GM21737 (cell line): ENCODE measurements at regions not wholly inside any gene's neighbourhood (a gene's known extent, or its start where the extent isn't known, plus 50 kb on each side); places are given as distances from the start of the nearest gene placed in this dataset.

Experiments used
- ATAC-seq: cut with Tn5 transposase; IDR thresholded peaks from one replicate; pipeline ENCODE4 v1.9.1; 2021; ENCODE audit warnings: mild to moderate bottlenecking, moderate library complexity; ENCODE audit not compliant: unreplicated experiment

DNA sequence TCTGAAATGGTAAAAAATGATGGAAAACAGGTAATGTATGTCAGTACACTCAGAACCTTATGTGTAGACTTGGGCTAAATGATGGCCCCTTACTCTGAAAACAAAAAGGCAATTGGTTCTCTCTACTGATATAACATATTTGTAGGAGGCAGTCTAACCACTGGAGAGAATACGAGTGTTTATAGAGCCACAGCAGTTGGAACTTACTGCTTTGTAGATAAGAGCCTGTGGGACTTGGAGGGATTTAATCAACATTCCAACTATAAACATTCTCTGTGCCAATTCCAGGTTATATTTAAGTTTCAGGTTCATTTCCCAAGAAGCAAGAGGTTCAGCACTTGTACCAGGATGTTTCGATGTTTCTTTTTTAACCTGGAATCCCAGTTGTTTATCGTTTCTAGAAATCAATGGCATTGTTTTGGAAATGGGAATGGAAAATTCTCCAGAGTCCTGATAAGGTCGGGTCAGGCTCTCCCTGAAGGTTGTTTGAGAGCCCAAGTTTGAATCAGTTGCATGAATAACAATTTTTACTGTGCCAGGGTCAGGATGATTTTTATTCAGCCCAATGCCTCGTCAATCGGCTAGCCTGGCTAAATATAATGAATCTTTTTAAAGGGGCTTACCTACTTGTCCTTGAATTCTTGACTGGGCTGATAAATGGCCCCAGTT lies 278.4 kb upstream of the FAM98A start:
- no peak for ATAC-seq

DNA sequence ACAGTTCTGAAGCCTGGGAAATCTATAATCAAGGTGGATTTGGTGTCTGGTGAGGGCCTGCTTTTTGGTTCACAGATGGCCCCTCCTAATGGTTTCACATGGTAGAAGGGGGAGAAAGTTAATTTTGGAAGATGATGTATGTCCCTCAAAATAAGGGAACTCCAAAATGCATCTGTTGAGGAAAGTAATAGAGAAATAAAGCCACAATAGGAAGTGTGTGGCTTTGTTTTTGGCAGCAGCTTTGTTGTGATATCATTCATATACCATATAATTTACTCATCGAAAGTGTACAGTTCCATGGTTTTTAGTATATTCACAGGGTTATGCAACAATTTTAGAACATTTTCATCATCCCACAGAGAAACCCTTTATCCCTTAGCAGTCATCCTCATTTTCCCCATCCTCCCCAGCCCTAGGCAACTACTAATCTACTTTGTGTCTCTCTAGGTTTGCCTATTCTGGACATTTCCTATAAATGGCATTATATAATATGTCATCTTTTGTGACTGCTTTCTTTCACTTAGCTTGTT lies 274.0 kb upstream of the FAM98A start:
- ATAC-seq: no peak

DNA sequence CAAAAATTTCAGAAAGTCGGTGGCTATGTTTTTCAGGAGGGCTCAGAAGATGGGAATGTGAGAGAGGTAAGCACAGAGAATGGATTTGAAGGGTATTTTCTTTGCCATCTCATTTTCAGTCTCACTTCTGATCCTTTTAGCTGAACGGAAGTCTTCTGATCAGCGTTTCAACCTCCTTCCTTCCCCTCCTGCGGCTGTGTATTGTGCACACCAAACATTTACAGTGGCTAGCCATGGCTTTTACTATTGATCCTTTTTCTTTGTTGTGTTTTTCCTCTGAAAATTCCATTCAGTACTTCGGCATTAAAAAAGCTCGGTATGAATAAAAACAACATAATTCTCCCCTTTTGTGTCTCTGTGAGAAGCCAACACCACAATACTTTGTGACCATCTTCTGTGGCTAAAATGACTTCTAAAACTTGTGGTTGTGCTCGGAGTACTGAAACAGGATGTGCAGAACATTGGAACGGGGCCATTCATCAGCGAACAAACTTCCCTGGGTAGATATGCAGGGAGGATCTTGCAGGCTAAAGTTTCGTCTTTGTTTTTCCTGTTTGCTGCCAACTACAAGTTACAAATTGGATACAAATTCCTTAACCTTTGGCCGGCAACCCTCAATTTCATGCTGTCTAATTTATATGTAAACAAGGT lies 260.8 kb upstream of the FAM98A start:
- no peak for ATAC-seq

DNA sequence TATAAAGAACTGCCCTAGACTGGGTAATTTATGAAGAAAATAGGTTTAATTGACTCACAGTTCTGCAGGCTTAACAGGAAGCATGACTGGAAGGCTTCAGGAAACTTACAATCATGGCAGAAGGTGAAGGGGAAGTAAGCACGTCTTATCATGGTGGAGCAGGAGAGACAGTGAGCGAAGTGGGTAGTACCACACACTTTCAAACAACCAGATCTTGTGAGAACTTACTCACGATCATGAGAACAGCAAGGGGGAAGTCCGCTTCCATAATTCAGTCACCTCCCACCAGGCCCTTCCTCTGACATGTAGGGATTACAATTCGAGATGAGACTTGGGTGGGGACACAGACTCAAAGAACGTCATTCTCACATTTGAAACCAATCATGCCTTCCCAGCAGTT lies 260.1 kb upstream of the FAM98A start:
- no peak for ATAC-seq

DNA sequence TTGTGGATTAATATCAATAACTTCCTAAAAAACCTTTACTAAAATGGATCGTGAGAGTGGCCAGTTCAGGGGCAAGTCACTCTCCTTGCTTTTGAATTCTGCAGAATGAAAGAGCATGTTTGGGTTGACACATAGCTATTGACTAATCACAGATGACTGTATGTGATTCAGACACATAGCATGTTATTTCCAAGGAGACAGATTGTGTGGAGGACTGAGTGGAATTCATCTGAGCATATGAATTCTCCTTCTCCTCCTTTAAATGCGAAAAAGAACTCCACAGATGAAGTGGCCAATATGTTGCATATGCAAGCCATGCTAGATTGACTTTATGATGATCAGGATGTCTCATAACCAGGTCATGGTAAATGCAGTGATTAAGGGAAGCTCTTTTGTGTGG lies 249.4 kb upstream of the FAM98A start:
- no peak for ATAC-seq

DNA sequence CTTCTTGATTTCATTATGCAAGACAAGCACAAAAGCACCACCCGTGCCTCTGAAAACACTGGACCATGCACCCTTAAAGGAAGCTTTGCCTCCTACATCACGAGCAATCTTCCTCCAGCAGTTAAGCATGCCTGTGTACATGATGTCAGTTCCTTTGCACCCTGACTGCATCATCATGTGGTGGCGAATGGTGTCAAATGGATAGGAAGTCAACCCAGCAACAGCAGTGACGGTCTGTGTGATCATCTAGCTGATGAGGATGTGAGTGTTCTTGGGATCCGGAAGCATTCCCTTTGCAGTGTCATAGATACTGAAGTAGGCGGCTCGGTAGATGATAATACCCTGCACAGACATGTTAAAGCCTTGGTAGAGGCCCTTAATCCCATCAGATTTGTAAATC lies 240.7 kb upstream of the FAM98A start:
- ATAC-seq: no peak

DNA sequence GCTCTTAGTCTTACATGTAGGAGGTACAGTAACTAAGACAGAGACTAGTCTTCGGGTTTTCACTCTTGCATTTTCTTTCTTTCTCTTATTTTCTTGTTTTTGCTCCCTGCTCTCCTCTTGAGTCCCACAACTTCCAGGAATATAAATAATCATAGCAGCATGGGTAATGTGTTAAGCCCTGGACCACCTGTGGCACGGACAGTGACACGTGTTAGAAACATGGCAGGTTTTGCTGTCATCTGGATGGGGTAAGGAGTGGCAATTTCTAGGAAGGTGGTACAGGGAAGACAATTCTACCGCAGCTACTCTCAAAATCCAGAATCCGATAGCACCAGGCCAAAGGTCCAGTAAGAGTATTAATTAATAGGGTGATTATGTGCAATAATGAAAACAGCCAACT lies 237.5 kb upstream of the FAM98A start:
- no peak for ATAC-seq

DNA sequence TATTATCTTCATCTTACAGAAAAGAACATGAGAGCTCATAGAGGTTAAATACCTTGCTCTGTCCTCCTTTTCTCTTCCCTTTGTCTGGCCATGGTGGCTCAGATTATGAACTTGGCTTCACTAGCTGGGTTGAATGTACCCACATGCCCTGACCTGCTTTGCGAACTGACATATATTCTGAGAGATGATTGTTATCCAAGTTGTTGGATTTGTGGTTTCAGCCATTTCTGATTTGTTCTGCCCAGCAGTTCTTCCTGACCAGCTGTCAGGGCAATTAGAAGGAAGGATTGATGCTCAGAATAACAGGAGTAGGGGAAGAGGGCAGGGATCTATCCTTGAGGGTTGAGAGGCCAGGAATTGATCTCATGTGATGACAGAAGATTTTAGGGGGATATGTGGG lies 236.8 kb upstream of the FAM98A start:
- ATAC-seq: no peak

DNA sequence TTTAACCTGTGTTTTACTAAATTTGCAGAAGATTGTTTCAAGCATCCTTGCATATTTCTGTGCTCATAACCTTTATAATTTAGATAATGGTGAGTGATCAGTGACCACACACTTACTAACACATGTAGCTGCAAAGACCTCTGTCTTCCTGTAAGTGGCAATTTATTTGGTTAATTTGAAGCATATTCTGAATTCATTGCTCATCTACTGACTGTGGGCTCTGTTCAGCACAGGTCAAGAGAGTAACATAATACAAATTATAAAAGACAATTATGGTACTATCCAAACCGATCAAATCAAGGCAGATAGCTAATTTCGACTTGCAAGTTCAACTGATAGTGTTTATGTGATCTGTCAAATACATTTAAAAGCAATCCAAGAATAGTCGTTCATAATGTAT lies 223.9 kb upstream of the FAM98A start:
- no peak for ATAC-seq

DNA sequence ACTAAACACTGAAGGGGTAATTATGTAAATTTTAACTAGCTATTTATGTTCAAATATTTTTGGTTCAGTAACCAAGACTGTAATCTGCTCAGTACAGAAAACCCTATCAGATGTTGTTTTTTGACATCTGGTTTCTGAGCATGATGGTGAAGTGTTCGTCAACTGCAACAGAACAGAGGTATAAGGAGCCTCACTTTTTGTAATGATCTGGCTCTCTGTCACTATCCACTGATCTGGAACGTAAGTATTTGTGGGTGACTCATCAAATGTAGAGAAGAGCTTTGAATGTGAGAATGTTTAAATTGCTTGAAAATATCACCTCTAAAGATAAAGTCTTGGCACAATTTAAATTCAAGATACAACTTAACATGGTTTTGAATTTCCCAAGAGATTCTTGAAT lies 213.6 kb upstream of the FAM98A start:
- ATAC-seq: no peak

DNA sequence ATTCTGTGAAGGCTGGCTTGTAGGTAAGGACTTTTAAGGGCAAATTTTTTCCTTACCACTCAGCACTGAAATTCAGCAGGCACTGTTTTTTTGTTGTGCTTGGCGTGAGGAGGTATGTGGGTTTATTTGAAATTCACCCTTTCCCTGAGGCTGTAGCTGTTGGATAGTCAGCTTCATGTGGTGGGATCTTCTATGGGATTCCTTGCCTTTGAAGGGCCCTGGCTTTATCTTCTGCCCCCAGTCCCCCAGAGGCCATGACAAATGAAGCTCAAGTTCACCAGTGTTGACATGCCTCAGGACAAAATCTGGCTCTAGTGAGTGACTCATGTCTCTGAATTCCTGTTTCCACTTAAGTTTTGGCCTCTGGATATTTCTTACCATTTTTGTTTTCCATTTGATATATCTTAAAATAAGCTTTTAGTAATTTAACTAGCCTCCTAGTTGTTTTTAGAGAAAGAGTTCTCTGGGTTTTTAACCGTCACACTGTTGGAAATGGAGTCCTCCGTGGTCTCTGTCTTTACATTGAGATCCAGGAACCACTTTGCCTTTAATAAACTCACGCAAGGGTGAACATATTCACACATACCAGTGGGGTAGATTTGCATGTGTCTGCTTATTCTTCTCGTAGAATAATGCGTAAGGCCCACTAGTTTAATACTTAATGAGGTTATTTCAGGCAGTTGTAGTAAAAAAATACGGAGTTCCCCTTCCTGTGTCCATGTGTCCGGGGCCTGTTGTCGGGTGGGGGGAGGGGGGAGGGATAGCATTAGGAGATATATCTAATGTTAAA lies 211.1 kb upstream of the FAM98A start:
- ATAC-seq: no peak

DNA sequence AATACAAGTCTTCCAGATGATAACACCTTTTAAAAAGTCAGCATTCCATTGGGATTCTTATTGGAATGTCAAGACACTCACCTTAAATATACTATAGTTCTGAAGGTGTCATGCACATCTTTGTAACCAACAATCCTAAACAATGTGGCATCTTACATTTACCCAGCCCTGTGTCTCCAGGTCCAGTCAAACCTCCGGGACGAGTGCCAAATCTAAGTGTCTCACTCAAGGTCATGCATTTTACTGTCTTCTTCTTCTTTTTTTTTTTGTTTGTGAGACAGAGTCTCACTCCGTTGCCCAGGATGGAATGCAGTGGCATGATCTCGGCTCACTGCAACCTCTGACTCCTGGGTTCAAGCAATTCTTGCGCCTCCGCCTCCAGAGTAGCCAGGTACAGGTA lies 206.9 kb upstream of the FAM98A start:
- ATAC-seq: no peak

DNA sequence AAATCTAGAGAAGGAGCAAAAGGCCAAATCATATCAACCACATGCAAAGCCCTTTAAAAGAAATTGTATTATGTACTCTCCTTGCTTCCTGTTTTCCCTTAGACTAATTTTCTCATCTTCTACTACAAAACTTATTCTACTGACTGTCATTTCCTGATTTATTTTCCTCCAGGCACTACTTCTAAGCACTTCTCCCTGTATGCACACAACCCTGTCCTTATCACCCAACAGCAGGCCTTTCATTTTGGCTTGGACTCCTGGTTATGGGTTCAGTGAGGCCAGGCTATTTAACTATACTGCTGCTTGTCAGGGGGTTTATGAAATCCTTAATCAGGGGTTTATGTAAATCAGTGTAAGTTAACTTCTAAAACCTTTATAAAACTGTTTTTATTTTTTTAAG lies 205.1 kb upstream of the FAM98A start:
- no peak for ATAC-seq

DNA sequence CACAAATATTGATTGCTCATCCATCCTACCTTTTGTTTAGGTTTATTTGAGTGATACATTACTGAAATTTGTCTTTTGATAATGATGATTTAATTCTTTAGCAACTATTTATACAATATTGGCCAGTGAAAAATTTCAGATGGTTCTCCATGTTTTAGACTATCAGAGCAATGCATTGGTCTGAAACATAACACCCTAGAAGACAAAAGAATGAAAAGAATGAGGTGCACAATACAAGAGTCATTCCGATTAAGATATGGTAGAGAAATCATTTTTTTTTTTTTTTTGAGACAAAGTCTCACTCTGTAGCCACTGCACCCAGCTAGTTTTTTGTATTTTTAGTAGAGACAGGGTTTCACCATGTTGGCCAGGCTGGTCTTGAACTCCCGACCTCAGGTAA lies 197.4 kb upstream of the FAM98A start:
- ATAC-seq: no peak

DNA sequence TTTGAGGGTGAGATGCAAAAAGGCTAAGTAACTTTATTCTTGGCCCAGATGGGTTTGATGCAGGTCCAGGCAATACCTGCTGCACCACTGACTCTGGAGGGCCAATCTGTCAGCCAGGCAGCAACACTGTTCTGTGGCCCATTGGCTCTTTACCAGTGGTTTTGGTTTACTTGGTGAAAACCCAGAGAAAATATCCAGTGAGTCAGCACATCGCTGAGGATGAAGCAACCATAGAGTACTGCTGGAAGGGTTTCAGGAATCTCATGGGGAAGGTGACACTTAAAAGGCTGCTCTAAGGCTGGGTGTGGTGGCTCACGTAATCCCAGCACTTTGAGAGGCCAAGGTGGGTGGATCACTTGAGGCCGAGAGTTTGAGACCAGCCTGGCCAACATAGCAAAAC lies 192.5 kb upstream of the FAM98A start:
- ATAC-seq: no peak

DNA sequence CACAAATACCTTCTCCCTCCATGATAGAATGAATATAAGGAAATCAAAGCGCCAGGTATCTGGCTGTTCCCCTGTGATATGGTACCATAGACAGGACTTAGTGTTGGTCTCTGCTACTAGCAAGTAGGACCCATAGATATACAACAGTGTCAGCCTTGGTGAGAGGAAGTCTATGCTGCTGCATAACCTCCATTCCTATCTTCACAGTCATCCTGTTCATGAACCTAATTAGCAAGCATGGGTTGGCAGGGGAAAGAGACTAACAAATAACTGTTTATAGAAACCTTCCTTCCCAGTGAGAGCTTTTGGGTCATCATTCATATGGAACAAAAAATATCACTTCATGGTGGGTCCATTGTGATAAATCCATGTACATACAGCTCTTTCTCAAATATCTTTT lies 188.9 kb upstream of the FAM98A start:
- ATAC-seq: no peak

DNA sequence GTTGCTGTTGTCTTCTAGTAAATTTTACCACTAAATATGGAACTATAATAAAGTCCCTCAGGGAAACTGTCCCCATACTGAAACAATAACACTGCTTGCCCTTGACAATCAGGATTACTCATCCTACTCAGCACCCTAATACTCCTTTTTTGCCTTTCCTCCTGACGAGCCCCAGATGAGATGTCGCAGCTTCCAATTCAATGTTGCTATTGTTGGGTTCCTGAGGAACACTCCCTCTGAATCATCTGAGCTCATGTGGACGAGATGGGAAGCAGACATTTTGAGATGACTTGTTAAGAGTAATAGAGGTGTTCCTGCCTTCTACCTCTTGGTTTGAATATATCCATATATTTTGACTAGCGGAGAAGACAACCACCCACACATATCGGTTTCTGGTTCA lies 187.8 kb upstream of the FAM98A start:
- no peak for ATAC-seq

DNA sequence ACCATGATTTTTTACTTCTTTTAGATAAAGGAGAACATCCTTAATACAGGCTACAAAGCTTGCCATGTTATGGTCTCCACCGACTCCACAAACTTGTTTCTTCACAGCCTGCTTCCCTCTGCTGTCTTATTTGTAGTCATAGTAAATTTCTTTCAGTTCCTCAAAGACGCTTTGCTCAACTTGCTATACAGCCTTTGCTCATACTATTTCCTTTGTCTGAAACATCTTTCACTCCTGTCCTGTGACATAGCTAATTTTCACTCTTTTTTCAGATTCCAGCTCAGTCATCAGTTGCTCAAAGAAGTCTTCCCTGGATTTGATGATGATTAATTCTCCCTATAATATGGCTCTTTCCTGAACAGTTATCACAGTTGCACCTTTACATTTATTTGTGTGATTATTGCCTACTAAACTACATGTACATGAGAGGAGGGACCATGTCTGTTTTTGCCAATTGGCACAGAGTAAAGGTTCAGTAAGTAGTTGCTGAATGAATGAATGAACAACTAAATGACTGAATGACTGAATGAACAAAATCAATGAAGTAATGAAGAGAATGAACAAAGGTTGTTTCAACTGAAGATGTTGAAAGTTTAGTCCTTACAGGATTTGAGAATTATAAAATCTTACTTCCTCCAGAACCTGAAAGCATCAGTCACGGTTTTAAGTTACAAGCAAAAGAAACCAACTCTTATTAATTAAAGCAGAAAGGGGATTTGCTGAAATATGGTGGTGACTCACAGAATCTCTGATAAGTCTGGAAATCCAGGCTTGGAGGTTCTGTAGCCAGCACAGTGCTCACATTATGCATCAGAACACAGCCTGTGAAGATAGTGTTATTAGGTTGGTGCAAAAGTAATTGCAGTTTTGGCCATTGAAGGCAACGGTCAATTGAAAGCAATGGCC lies 186.4 kb upstream of the FAM98A start:
- ATAC-seq: peak; percentile 93

DNA sequence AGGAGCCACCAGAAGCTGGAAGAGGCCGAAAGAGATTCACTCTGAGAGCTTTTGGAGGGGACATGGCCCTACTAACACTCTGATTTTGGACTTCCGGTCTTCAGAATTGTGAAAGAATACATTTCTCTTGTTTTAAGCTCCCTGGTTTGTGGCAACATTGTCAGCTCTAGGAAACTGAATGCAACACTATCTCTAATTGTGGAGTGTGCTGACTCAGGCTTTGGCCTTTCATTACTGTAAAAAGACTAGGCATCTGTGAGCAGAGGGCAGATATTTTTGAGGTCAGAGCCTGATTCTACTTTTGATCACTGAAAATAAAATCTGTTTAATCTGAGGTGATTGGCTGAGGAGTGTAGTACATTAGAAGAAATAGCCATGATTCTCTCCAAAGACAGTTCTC lies 185.4 kb upstream of the FAM98A start:
- peak; percentile 10 for ATAC-seq

DNA sequence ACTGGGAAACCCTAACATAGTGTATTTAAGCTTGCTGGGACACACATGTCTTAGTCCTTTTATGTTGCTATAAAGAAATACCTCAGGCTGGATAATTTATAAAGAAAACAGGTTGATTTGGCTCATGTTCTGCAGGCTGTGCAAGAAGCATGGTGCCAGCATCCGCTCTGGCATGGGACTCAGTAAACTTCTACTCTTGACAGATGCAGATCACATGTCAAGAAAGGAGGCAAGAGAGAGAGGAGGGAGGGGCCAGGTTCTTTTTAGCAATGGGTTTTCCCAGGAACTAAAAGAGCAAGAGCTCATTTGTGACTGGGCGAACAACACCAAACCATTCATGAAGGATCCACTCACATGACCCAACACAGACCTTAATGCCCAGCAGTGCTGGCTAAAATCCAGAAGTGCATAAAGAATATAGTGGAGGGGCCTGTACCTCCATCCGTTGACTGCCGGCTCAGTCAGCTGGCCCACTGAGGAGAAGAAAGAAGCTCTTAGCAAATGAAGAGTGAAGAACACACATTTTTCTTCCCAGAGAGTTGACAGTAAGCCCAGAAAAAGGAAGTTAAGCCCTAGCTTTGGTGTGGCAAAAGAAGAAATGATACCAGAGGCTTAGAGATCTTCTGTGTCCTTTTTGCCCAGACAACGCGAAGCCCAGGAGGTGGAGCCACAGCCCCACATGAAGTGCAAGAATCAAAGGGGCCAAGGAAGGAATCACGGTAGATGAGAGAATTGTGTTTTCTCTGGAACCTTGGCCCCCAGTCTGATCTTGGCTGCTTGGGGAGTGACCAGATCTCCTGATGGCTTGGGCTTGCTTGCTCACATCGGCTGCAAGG lies 183.5 kb upstream of the FAM98A start:
- ATAC-seq: no peak
